Natural killer cell treated with Interleukin-12 subunit alpha and Interleukin-12 subunit beta and Interleukin-15 and Interleukin-18, amount 100 ng/mL, for 72 hours (primary cell): ENCODE measurements at regions not wholly inside any gene's neighbourhood (a gene's known extent, or its start where the extent isn't known, plus 50 kb on each side); places are given as distances from the start of the nearest gene placed in this dataset.

Experiments
- ATAC-seq, 2 donors: fragments of 150-1000 bp; cut with Tn5 transposase in 1 of 2; sonication (Bioruptor Pico), chemical (Tn5 transposase) in 1 of 2; 2 replicates each; pipeline ENCODE4 v1.10.0; 2021
- DNase-seq: peaks from one replicate; pipeline ENCODE4 v3.0.0; 2022; ENCODE audit warnings: low spot score
- H3K27ac Mint-ChIP-seq, 2 donors: 1 replicate in 1 of 2; 2 replicates in 1 of 2; pipeline ENCODE4 v1.8.0; 2022; ENCODE audit warnings: mixed read lengths in 2 of 2, mild to moderate bottlenecking in 1 of 2, moderate library complexity in 1 of 2
- H3K27me3 Mint-ChIP-seq, 2 donors: 1 replicate in 1 of 2; 2 replicates in 1 of 2; pipeline ENCODE4 v1.8.0; 2022; ENCODE audit warnings: mixed read lengths in 2 of 2
- H3K36me3 Mint-ChIP-seq: one replicate; pipeline ENCODE4 v1.8.0; 2022; ENCODE audit warnings: mixed read lengths
- H3K4me1 Mint-ChIP-seq, 2 donors: 1 replicate in 1 of 2; 2 replicates in 1 of 2; pipeline ENCODE4 v1.8.0; 2022; ENCODE audit warnings: low read depth in 2 of 2, mixed read lengths in 2 of 2, mild to moderate bottlenecking in 1 of 2
- H3K4me3 Mint-ChIP-seq: one replicate; pipeline ENCODE4 v1.8.0; 2022; ENCODE audit warnings: mixed read lengths
- H3K9me3 Mint-ChIP-seq: 2 replicates; pipeline ENCODE4 v1.8.0; 2022; ENCODE audit warnings: mixed read lengths

DNA sequence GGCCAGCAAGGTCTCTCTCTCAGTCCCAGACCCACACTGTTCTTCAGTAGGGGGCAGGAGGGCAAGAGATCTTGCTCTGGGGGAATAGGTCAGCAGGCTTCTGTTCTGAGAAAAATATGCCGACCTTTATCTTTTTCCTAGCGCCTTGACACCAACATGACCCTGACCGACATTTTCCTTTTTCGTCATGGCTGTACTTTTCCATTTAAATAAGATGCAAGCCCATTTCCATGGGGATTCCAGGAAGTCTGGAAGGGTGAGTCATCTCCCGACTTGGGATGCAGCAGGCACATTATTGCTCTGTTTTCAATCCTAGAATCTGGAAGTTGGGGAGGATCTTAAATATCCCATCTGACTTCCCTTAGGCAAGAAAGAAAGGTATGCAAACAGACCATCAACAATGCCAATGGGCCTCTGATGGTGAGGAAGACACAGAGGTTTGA lies 261.5 kb upstream of the LRTM1 start:
- Mint-ChIP-seq H3K36me3 (no peaks in the 10 kb centered on the region), H3K27ac (no peak overlapping the region), H3K4me3 (no peak overlapping the region), H3K9me3 (peaks cover 10% of the 10 kb centered on the region), H3K27me3 (no peaks in the 10 kb centered on the region), H3K4me1 (no peaks in the 10 kb centered on the region)
- no peak for ATAC-seq
- DNase-seq: no peak

DNA sequence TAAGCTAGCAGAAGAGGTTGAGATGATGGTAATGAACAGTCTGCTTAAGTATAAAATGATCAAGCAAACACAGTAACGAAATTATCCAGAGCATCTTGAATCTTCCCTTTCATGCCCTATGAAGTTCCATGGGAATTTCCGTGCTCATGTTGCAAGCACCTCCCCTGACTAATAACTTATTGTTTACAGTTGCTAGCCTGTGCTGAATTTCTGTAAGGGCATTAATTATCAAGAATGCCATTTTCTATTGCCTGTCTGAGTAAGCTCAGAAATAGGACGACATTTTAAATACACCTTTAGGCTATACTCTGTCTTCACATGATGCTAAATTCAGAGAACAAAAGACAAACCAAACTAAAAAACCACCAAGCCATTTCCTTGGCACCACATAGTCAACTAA lies 257.5 kb upstream of the LRTM1 start:
- Mint-ChIP-seq H3K4me3 (no peak overlapping the region), H3K27ac (no peak overlapping the region), H3K9me3 (peaks cover 6% of the 10 kb centered on the region), H3K4me1 (no peaks in the 10 kb centered on the region), H3K36me3 (no peaks in the 10 kb centered on the region), H3K27me3 (no peaks in the 10 kb centered on the region)
- no peak for ATAC-seq
- DNase-seq: no peak

DNA sequence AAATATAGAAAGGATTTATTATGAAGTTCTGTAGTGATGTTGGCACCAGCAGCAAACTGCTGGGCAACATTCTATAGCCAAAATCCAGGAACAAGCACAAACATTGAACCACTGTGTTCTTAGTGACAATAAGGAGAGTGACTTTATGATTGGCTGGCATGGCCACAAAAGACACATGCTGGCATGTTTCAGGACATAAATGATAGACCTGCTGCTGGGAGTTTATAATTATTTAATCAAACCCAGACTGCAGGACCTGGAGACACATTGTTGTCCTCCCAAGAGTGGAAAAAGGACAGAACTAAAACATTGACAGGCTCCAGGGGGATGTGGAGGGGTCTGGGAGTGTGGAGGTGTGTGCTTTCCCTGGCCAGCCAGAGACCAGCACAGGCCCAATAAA lies 255.3 kb upstream of the LRTM1 start:
- H3K9me3 Mint-ChIP-seq: peaks cover 6% of the 10 kb centered on the region
- H3K27me3 Mint-ChIP-seq: no peaks in the 10 kb centered on the region
- H3K36me3 Mint-ChIP-seq: no peaks in the 10 kb centered on the region
- DNase-seq: no peak
- no peaks in the 10 kb centered on the region for H3K4me1 Mint-ChIP-seq
- H3K4me3 Mint-ChIP-seq: no peak overlapping the region
- ATAC-seq: no peak
- H3K27ac Mint-ChIP-seq: no peak overlapping the region

DNA sequence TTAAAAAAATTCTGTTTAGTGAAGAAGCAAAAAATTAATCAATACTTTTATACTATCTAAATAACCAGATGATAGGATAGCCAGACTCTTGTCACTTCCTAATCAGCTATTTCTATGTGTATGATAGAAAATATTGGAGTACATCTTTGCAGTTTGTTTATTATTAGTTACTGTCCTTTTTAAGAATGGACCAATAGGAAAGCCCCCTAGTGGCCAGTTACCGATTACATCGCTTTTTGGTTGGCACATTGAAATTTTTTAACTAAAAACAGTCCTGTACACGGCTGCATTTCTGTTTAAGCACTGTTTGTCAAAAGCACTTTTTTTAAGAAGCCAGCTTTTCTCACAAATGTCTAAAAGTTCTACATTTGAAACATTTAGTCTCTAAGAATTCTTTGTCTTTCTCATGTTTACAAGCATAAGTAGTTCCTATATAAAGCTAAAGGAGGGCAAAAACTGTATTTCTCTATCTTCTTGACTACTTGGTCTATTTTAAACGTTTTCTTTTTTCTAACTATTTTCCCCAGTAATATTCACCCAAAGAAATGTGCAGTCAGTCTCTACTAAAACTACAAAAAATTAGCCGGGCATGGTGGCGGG lies 253.2 kb upstream of the LRTM1 start:
- no peak for ATAC-seq
- no peaks in the 10 kb centered on the region for H3K27me3 Mint-ChIP-seq
- H3K27ac Mint-ChIP-seq: no peak overlapping the region
- peaks cover 3% of the 10 kb centered on the region for H3K9me3 Mint-ChIP-seq
- H3K4me1 Mint-ChIP-seq: no peaks in the 10 kb centered on the region
- DNase-seq: no peak
- no peaks in the 10 kb centered on the region for H3K36me3 Mint-ChIP-seq
- H3K4me3 Mint-ChIP-seq: no peak overlapping the region

DNA sequence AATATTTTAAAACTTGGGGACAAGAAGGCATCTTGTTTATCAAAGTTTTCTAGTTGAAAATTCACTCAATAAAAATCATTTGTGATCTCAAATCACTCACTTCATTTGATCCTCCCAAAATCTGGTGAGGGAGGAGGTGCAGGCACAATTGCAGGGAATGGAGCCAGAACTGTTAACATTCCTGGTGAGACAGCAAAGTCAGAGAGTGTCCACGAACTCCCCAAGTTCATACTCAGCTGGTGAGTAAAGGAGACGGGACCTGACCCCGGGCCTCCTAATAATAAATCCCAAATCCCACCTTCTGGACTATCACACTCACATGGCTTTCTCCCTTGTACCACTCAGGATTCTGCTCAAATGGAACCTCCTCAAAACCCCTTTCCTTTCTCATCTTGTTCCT lies 252.3 kb upstream of the LRTM1 start:
- no peak overlapping the region for H3K4me3 Mint-ChIP-seq
- H3K4me1 Mint-ChIP-seq: no peaks in the 10 kb centered on the region
- DNase-seq: no peak
- no peak for ATAC-seq
- H3K27me3 Mint-ChIP-seq: no peaks in the 10 kb centered on the region
- H3K9me3 Mint-ChIP-seq: no peaks in the 10 kb centered on the region
- H3K27ac Mint-ChIP-seq: no peak overlapping the region
- H3K36me3 Mint-ChIP-seq: no peaks in the 10 kb centered on the region

DNA sequence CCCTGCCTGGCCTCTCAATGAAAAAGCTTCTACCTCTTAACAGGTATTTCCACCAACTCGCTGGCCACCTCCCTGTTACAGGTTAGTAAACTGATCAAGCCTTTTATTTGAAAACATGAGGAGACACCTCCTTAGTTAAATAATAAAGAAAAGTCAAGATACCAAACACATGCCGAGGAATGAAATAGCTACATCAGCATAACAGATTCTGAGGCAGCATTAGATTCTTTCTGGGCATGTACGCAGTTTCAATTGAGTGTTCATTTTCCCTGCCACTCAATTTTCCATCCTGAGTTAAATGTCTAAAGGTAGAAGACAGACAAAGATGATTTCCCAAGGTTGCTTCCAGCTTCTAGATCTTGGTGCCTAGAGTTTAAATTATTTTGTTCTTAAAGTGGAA lies 250.5 kb upstream of the LRTM1 start:
- Mint-ChIP-seq H3K9me3 (no peaks in the 10 kb centered on the region), H3K4me3 (no peak overlapping the region), H3K27ac (no peak overlapping the region), H3K4me1 (no peaks in the 10 kb centered on the region), H3K27me3 (no peaks in the 10 kb centered on the region), H3K36me3 (no peaks in the 10 kb centered on the region)
- no peak for ATAC-seq
- no peak for DNase-seq

DNA sequence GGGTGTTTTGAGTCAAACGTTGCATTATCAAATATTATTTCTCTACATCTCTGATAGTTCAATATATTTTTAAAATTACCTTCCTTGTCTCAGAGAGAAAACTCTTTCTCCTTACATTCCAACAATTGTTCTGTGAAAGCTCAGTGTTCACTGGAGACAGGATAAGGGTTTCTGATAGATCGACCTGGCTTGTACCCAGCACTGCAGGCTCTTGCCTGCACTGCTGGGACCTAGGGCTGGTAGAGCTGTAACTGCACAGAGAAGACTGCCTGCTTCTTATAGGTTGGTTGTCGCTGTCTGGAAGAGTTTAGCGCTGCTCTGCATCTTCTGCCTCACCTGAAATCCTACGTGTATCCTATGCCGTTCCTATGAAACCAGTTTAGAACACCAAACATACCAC lies 249.9 kb upstream of the LRTM1 start:
- ATAC-seq: no peak
- DNase-seq: no peak
- Mint-ChIP-seq H3K4me3 (no peak overlapping the region), H3K36me3 (no peaks in the 10 kb centered on the region), H3K9me3 (no peaks in the 10 kb centered on the region), H3K27me3 (no peaks in the 10 kb centered on the region), H3K27ac (no peak overlapping the region), H3K4me1 (no peaks in the 10 kb centered on the region)

DNA sequence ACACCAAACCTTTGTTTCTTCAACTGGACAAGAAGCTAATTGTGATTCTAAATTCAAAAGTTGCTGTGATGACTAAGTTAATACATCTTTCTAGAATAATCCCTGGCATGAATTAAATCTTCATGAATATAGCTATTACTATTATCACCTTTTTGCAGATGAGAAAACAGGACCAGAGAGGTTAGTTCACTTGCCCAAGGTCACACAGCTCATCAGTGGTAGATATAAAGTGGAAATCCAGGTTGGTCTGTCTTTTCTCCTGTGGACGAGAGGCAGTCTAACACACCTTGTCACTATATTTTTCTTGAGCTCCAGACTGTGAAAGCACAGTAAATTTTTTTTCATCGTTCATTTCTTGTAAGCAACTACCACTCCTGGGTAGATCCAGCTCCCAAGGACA lies 247.6 kb upstream of the LRTM1 start:
- no peaks in the 10 kb centered on the region for H3K4me1 Mint-ChIP-seq
- peaks cover 5% of the 10 kb centered on the region for H3K9me3 Mint-ChIP-seq
- no peak overlapping the region for H3K4me3 Mint-ChIP-seq
- DNase-seq (no peak), ATAC-seq (no peak)
- H3K36me3 Mint-ChIP-seq: no peaks in the 10 kb centered on the region
- H3K27me3 Mint-ChIP-seq: no peaks in the 10 kb centered on the region
- no peak overlapping the region for H3K27ac Mint-ChIP-seq

DNA sequence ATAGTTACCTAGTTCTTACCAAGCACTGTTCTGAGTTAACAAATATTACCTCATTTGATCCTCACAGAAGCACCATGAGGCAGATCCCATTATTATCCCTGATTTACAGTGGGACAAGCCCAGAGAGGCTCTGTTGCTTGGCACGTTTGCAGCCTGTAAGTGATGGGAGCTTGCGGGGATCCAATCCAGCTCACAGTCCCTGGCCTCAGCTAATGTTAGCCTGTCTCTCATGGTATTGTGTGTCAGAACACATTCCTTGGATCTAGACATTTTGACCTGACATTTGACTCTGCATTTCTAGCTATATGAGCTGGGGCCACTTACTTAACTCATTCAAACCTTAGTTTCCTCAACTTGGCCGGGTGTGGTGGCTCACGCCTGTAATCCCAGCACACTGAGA lies 246.9 kb upstream of the LRTM1 start:
- Mint-ChIP-seq H3K27ac (no peak overlapping the region), H3K9me3 (peaks cover 5% of the 10 kb centered on the region), H3K27me3 (no peaks in the 10 kb centered on the region), H3K4me3 (no peak overlapping the region), H3K36me3 (no peaks in the 10 kb centered on the region), H3K4me1 (no peaks in the 10 kb centered on the region)
- DNase-seq (no peak), ATAC-seq (no peak)

DNA sequence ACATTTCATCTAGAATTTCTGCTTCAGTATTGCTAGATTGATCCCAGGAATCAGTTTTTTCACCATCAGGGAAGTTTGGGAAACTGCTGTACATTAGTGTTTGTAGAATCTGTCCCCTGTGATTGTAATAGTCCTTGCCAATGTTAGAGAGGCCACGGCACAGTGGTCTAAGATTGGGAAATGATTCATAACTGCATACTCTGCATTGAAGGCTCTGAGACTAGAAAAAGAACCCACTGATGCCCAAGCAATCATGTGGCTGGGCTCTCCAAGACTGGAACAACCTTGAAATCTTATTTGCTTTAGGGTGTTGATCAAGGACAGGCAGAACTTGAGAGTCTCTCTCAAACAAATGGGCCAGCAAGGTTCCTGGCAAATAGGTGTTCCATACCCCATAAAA lies 245.6 kb upstream of the LRTM1 start:
- Mint-ChIP-seq H3K27me3 (no peaks in the 10 kb centered on the region), H3K4me1 (no peaks in the 10 kb centered on the region), H3K9me3 (peaks cover 5% of the 10 kb centered on the region), H3K36me3 (no peaks in the 10 kb centered on the region), H3K27ac (no peak overlapping the region), H3K4me3 (no peak overlapping the region)
- DNase-seq (no peak), ATAC-seq (no peak)

DNA sequence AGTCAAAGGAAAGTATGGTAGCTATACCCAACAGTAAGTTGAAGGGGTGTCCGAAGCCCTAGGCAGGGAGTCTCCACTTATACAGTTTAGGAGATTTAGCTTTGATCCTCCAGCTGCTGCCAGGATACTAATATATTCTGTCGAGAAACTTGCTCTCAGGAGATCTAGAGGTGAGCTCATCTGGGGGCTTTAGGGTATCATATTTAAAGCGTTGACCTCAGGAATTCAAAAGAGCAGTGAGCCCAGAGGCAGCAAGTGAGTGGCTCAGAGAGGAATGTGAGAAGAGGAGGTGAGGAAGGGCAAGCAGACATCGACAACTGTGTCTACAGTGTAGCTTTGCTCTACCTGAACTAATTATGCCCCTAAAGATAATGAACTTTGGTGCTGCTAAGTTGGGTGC lies 245.1 kb upstream of the LRTM1 start:
- no peak overlapping the region for H3K4me3 Mint-ChIP-seq
- no peak overlapping the region for H3K27ac Mint-ChIP-seq
- no peaks in the 10 kb centered on the region for H3K4me1 Mint-ChIP-seq
- H3K36me3 Mint-ChIP-seq: no peaks in the 10 kb centered on the region
- no peak for DNase-seq
- no peak for ATAC-seq
- peaks cover 8% of the 10 kb centered on the region for H3K9me3 Mint-ChIP-seq
- H3K27me3 Mint-ChIP-seq: no peaks in the 10 kb centered on the region

DNA sequence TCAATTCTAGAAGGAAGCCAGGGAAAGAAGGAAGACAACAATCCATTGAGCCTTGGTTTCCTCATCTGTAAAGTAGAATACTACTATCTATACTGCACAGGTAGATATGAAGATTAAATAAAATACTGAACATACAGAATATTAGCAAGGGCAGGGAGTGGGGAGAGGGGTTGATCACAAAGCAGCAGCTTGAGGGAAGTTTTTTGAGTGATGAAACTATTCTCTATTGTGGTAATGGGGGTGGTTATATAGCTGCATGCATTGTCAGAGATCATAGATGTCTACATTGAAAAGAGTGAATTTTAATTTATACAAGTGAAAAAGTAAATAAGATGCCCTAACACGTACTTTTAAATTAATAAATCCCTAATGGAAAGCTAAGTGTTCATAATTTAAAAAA lies 242.6 kb upstream of the LRTM1 start:
- H3K9me3 Mint-ChIP-seq: peaks cover 11% of the 10 kb centered on the region
- no peak overlapping the region for H3K4me3 Mint-ChIP-seq
- no peak overlapping the region for H3K27ac Mint-ChIP-seq
- no peaks in the 10 kb centered on the region for H3K36me3 Mint-ChIP-seq
- no peaks in the 10 kb centered on the region for H3K4me1 Mint-ChIP-seq
- DNase-seq (no peak), ATAC-seq (no peak)
- H3K27me3 Mint-ChIP-seq: no peaks in the 10 kb centered on the region

DNA sequence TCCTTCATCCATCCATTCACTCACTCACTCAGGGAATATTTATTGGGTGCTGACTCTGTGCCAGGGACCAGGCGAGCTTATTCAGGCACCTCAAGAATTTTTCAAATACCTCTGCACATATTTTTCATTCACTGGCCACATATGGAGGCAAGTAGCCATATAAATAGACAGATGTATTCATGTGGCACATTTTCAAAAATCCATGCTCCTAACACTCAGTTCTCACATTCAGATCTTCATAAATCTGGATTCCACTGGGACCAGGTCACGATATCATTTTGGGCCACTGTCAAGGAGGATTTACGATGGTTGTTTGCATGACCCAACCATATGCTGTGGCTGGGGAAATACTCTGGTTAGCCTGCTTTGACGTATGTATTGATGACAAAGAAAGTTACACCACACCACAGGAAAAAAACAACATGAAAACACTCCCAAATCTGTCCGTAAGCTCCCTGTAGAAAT lies 241.8 kb upstream of the LRTM1 start:
- DNase-seq: no peak
- no peak overlapping the region for H3K4me3 Mint-ChIP-seq
- no peak for ATAC-seq
- no peaks in the 10 kb centered on the region for H3K36me3 Mint-ChIP-seq
- peaks cover 11% of the 10 kb centered on the region for H3K9me3 Mint-ChIP-seq
- H3K27me3 Mint-ChIP-seq: no peaks in the 10 kb centered on the region
- H3K4me1 Mint-ChIP-seq: no peaks in the 10 kb centered on the region
- no peak overlapping the region for H3K27ac Mint-ChIP-seq

DNA sequence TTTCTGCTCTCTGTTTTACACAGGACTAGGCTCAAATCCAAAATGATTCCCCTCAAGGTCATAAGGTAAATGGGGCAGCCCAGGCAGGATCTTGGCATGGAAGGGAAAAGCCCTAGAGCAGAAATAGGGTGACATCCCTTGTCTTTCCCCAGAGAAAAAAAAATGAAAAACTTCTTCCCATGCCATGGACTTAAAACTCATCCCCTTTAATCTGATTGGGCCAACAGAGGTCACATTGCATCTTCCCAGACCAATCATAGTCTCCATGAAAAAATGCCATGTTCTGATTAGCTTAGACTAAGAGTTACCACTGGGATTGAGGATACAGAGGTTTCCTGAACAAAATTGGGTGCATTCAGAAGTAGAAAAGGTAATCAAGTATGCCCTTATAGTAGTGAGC lies 241.3 kb upstream of the LRTM1 start:
- Mint-ChIP-seq H3K27me3 (no peaks in the 10 kb centered on the region), H3K36me3 (no peaks in the 10 kb centered on the region), H3K9me3 (peaks cover 11% of the 10 kb centered on the region), H3K4me3 (no peak overlapping the region), H3K27ac (no peak overlapping the region), H3K4me1 (no peaks in the 10 kb centered on the region)
- ATAC-seq (no peak), DNase-seq (no peak)

DNA sequence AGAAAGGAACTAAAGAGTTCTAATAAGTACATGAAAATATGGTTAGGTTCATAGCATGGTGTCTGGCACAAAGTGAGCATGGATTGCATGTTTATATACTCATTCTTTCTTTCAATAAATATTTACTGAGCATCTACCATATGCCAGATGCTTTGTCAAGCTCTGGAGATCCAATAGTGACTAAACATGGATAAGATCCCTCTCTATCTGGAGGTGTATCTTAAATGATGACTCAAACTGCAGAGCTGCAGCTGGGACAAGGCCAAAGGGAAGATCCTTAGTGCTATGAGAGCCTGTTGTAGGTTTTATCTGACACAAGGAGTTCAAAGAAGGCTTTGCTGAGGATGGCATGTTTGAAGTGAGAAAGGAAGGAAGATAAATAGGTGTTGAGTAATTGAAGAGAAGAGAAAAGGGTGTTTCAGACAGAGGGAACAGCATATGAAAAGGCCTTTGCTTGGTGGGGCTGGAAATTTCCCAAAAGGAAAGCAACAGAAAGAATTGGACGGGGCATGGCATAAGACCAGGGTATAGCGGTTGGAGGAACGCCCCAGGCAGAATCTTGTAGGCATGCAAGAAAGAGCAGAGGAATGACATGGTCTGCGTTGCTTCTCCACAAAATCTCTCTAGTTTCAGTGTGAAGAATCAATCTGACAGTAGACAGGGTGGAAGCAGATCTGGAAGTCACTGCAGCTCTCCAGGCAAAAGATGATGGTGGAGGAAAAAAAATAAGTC lies 239.9 kb upstream of the LRTM1 start:
- no peak overlapping the region for H3K27ac Mint-ChIP-seq
- H3K27me3 Mint-ChIP-seq: no peaks in the 10 kb centered on the region
- peaks cover 11% of the 10 kb centered on the region for H3K9me3 Mint-ChIP-seq
- ATAC-seq: no peak
- no peak for DNase-seq
- no peaks in the 10 kb centered on the region for H3K4me1 Mint-ChIP-seq
- H3K4me3 Mint-ChIP-seq: no peak overlapping the region
- H3K36me3 Mint-ChIP-seq: no peaks in the 10 kb centered on the region
